Left hindlimb (tissue), 1 donor: ENCODE measurements at regions not wholly inside any gene's neighbourhood (a gene's known extent, or its start where the extent isn't known, plus 50 kb on each side); places are given as distances from the start of the nearest gene placed in this dataset.

ENCODE experiments used
- DNase-seq: peaks from one replicate; pipeline ENCODE4 v3.0.0-alpha.2; 2018

GRCh38 chr12:98296462-98297079 is 218.8 kb upstream of the TMPO start:
- no peak for DNase-seq

DNA sequence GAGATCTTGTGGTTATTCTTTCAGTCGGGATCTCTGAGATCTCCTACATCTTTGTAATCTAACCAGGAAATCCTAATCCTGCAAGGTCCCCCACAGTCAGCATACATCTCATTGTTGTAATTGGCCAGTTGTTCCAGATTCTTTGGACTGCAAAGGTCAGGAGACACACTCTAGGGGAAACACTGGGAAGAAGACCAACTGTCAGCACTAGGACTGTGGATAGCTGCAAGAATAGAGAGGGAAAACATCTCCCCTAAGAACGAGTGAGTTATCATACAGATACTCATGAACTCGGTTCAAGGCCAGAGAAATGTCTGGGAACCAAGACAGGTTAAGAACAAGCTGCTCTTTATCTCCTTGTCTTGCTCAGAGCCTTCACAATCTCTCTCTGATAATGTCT is 217.9 kb upstream of the TMPO start:
- no peak for DNase-seq

DNA sequence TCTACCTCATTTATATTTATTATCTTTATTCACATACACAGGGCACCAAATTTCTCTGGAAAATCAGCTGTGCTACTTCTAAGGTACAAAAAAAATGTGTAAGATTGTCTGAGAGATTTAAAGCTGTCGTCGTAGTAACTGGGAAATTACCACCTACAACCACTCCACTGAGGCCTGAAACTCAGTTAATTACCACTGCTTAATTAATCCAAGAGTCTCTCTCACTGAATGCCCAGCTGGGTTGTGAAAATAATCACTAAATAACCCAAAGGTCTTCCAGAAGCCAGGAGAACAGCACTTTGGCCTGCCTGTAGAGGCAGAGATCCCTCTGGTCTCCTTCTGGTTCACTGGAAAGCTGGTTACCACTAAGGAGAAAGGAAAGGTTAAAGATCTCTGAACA is 207.2 kb upstream of the TMPO start:
- DNase-seq = no peak

GRCh38 chr12:98317939-98318899 is 197.2 kb upstream of the TMPO start:
- no peak for DNase-seq

- DNase-seq = no peak
Observed at GRCh38 chr12:98319716-98320425, 195.5 kb upstream of the TMPO start.

- no peak for DNase-seq
Observed at GRCh38 chr12:98325003-98325402, 190.4 kb upstream of the TMPO start.

DNA sequence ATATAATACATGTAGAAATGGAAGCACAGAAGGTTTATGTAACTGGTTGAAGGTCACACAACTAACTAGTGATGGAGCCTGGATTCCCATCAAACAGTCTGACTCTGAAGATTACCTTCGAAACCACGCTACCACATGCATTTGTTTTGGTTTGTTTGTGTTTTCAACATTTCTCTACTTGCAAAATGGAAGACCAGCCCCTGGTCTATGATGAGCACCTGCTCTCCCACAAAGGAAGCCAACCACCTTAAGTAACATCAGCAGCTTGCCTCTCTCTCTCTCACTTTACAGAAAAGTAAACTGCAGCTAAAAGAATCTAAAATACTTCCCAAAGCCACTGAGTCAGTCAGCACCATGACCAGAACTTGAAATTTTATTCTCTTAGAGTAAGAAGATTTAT is 186.9 kb upstream of the TMPO start:
- DNase-seq = no peak

- DNase-seq = no peak
Observed at GRCh38 chr12:98329589-98329988, 185.8 kb upstream of the TMPO start.

GRCh38 chr12:98332642-98333041 is 182.7 kb upstream of the TMPO start:
- DNase-seq = no peak

- DNase-seq = no peak
Observed at GRCh38 chr12:98334768-98335167, 180.6 kb upstream of the TMPO start.

DNA sequence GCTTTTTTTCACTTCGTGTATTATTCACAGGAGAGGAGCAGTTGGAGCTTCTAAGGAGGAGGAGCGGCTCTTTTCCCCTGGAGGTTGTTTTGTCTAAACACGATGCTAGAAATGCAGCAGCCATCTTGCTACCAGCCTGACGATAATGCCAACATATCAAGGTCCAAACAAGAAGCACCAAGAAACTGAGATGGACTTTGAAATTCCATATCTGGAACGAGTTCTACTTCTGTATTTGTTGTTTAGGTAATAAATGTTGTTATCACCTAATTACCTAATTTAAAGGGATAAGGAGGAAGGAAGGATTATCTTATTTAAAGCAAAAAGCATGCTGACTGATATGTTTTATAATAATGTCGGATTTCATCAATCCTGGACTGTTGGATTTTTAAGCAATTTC is 174.4 kb upstream of the TMPO start:
- DNase-seq = no peak

DNA sequence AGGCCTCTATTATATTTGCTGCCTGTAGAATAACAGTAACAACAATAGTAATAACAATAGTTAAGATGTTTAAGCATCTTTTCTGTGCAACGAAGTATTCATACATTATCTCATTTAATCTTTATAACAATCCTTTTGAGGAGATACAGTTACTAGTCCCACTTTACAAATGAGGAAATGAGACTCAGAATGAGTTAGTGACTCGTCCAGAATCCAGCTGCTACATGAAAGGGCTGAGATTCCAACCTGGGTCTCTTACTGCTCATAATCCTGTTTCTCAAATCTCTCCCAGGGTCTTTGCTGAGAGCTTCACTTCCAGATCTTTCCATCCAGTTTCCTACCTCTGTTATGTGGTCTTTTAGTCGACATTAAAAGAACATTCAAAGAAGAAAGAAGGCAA is 173.7 kb upstream of the TMPO start:
- no peak for DNase-seq

DNA sequence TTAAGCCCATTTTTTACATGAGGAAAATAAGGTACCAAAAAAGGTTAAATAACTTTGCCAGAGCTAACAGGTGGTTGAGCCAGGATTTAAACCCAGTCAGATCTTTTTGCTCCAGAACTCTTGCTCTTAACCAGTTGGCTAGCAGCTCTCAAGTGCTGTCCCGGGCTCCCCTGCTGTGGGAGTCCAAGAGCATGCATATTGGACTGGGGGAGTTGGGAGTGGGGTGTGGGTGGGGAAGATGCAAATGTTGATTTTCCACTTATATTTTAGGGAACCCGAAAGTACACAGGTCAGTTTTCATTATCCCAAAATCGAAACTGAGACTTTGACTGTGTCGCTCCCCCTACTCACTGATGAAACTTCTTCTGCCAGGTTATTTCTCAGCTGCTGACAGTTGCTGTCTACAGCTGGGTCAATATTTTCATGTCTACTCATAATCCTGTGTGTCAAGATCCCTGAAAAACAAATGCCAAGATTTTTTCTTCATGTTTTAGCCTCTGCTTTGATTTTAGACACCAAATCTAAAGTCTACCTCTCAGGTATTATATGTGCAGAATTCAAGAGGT is 172.3 kb upstream of the TMPO start:
- DNase-seq = no peak

DNA sequence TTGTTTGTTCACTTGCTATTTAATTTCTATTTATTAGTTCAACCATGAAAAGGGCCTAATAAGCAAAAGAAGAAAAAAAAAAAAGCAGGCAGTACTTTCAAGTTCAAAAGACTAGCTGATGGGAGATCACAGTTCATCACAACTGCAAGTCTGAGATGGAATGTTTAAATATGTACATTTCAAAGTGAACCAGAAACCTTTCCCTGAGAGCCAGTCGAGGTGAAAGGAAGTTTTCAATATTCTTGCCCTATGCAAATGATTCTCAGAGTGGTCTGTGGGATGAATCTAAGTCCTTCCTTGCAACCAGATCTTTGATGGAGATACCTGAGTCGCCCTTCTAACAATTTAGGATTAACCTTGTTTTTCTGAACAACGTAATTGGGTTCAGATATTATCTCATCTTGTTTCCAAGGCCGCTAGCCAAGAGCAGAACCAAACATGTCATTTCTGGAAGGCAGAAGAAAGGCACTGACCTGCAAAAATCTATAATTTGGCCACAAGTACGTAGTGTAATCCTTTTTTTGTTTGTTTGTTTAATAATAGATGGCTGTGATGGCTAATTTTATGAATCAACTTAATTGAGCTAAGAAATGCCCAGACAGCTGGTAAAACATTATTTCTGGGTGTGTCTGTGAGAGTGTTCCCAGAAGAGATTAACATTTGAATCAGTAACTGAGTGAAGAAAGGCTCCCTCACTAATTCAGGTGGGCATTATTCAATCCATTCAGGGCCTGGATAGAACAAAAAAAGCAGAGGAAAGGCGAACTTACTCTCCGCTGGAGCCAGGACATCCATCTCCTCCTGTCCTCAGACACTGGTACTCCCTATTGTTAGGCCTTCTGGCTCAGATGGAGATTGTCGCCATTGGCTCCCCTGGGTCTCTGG is 171.1 kb upstream of the TMPO start:
- DNase-seq = no peak

DNA sequence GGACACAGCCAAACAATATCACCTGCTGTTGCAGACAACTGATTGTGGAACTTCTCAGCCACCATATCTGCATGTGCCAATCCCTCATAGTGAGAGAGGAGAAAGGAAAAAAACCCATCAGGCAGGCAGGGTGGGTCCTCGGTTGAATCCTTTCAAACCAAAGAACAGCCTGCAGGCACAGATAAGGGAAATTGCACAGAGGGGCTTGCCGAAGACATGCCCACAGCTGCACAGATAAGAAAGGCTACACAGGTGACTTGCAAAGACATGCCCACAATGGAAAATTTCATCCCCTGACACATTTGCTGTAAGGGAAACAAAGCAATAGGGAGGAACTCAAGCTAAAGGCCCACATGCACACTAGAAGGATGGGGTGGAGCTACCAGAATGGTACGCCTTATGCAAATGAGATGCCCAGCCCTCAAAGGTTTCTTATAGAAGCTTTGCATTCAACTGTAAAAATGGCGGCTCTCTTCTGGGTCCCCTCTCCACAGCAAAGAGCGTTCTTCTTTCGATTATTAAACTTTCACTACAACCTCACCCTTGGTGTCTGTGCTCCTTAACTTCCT is 170.0 kb upstream of the TMPO start:
- no peak for DNase-seq

GRCh38 chr12:98351089-98351488 is 164.3 kb upstream of the TMPO start:
- DNase-seq = no peak

GRCh38 chr12:98351784-98352183 is 163.6 kb upstream of the TMPO start:
- no peak for DNase-seq

GRCh38 chr12:98352218-98352811 is 163.1 kb upstream of the TMPO start:
- no peak for DNase-seq

GRCh38 chr12:98352835-98353234 is 162.6 kb upstream of the TMPO start:
- no peak for DNase-seq

- DNase-seq = no peak
Observed at GRCh38 chr12:98354520-98355035, 160.8 kb upstream of the TMPO start.

GRCh38 chr12:98355322-98355721 is 160.1 kb upstream of the TMPO start:
- DNase-seq = no peak
